Activated naive CD8-positive, alpha-beta T cell treated with anti-CD3 and anti-CD28 coated beads, Interleukin-2, amount 50 U/mL, for 16 hours (primary cell): ENCODE measurements at regions not wholly inside any gene's neighbourhood (a gene's known extent, or its start where the extent isn't known, plus 50 kb on each side); places are given as distances from the start of the nearest gene placed in this dataset.
"Not testable (repeated sequence)": the region's sequence is repeated elsewhere in the genome, so short reads cannot be mapped to it uniquely, and the experiment has no call there.

Experiments used
- DNase-seq: peaks from one replicate; pipeline ENCODE4 v3.0.0-alpha.2; 2020; ENCODE audit warnings: low read depth, low spot score

- DNase-seq, result no peak
These were observed 553.8 kb upstream of the SGO1 start for GRCh38 chr3:20739814-20740213.

- DNase-seq, result no peak
These were observed 550.4 kb upstream of the SGO1 start for GRCh38 chr3:20736287-20736852.

GRCh38 chr3:20729185-20729584, 543.2 kb upstream of the SGO1 start:
- no peak for DNase-seq

GRCh38 chr3:20726786-20727185, 540.8 kb upstream of the SGO1 start:
- DNase-seq, result no peak

- no peak for DNase-seq
These were observed 538.2 kb upstream of the SGO1 start for GRCh38 chr3:20724241-20724640.

GRCh38 chr3:20716425-20716824, 530.4 kb upstream of the SGO1 start:
- DNase-seq, result not testable (repeated sequence)

- DNase-seq, result no peak
These were observed 515.6 kb upstream of the SGO1 start for GRCh38 chr3:20701641-20702040.

GRCh38 chr3:20700714-20701113, 514.7 kb upstream of the SGO1 start:
- no peak for DNase-seq

- DNase-seq, result no peak
These were observed 512.9 kb upstream of the SGO1 start for GRCh38 chr3:20698896-20699295.

- no peak for DNase-seq
These were observed 510.6 kb upstream of the SGO1 start for GRCh38 chr3:20696388-20697150.

GRCh38 chr3:20692675-20693074, 506.7 kb upstream of the SGO1 start:
- DNase-seq, result no peak

GRCh38 chr3:20683910-20684309, 497.9 kb upstream of the SGO1 start:
- no peak for DNase-seq

- no peak for DNase-seq
These were observed 496.6 kb upstream of the SGO1 start for GRCh38 chr3:20682573-20682972.

- no peak for DNase-seq
These were observed 495.1 kb upstream of the SGO1 start for GRCh38 chr3:20680990-20681628.

- no peak for DNase-seq
These were observed 487.9 kb upstream of the SGO1 start for GRCh38 chr3:20673866-20674265.

GRCh38 chr3:20669675-20670074, 483.7 kb upstream of the SGO1 start:
- DNase-seq, result no peak

GRCh38 chr3:20669184-20669583, 483.2 kb upstream of the SGO1 start:
- DNase-seq, result no peak

- no peak for DNase-seq
These were observed 482.4 kb upstream of the SGO1 start for GRCh38 chr3:20668411-20668810.

GRCh38 chr3:20666091-20666490, 480.1 kb upstream of the SGO1 start:
- DNase-seq, result no peak

GRCh38 chr3:20658491-20658890, 472.5 kb upstream of the SGO1 start:
- DNase-seq, result no peak

GRCh38 chr3:20657560-20657959, 471.6 kb upstream of the SGO1 start:
- no peak for DNase-seq

GRCh38 chr3:20652231-20652986, 466.4 kb upstream of the SGO1 start:
- DNase-seq, result no peak
